DMS 273 (cell line): ENCODE measurements at regions not wholly inside any gene's neighbourhood (a gene's known extent, or its start where the extent isn't known, plus 50 kb on each side); places are given as distances from the start of the nearest gene placed in this dataset.

Experiments
- DNase-seq: peaks from one replicate; lab custom pipeline; 2025; ENCODE audit not compliant: unreplicated experiment; lab: John Stamatoyannopoulos, UW

DNA sequence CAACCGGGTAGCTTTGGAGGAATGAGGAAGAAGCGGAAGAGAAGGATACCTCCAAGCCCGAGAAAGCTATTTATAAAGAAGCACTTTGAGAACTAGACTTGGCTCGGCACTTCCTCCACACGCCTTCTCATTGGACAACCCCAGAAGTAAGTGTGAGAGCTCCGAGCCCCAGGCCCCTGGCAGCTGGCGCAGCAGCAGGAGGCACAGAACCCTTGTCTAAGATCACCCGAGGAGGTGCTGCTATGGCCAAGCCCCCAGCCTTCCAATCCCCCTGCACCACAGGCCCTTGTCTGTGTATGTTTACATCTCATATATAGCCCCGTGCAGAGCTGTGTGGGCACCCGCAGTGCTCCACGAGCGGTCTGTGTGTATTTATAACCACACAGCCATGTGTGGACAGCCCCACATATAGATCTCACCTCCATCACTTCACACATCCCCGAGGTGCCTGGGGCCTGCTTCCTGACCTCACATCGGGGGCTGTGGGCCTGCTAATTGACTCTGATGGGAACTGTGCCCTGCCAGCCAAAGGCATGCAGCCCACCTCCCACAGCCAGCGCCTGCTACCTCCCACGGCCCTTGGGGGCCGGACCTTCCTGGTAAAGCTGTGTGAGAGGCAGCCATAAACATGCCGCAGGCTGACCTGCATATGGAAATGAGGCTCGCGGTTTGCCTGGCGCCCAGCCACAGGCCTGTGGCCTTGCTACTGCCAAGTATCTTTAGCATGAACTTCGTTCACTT, 96.1 kb downstream of the C17orf67 start:
- DNase-seq: peak; percentile 89

GRCh38 chr17:56739376-56739775, 94.3 kb downstream of the C17orf67 start:
- DNase-seq: no peak

DNA sequence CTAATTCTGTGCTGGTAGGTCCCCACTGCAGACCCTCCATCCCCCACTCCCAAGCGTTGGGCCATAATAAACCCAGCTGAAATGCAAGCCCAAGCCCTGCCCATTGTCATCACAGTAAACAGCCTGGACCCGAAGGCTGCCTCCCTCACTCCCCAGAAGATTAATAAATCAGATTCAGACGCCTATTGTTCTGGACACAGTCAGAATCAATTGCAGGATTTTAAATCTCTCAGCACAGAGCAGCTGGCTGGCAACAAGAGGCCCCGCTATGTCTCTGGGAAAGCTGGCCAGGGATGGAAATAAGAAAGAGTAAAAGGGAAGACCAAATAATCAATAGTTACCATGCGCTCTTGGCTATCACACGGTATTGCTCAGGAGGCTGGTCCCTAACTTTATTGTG, 93.9 kb downstream of the C17orf67 start:
- no peak for DNase-seq

DNA sequence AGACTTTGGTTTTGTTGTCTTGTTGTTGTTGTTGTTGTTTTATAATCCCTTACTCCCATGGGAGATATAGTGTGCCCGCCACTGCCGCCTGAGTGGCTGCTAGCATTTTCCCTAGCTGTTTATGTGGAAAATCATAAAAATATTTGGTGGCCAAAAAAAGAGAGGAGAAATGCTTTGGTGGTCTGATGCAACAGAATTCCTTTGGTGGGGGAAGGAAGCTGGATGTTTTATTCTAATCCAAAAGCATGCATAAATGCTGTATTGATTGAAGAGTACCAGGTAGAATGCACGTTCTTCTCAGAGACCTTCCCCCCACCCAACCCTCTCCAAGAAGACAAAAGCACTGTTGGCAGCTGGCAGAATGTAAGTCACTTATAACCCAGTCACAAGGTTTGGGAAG, 93.2 kb downstream of the C17orf67 start:
- DNase-seq: no peak
